ENCODE measurements at regions not wholly inside any gene's neighbourhood (a gene's known extent, or its start where the extent isn't known, plus 50 kb on each side); places are given as distances from the start of the nearest gene placed in this dataset.

GRCh38 chr11:81892770-81893635, 840.7 kb downstream of the FAM181B start:
- no peak for DNase-seq (ENCODE audit: low read depth in 3 of 3)

GRCh38 chr11:81888391-81888790, 845.3 kb downstream of the FAM181B start:
- DNase-seq (ENCODE audit: low read depth in 3 of 3): no peak

GRCh38 chr11:81887671-81888070, 846.0 kb downstream of the FAM181B start:
- DNase-seq (ENCODE audit: low read depth in 3 of 3): no peak

- DNase-seq (ENCODE audit: low read depth in 3 of 3): no peak
Observed at GRCh38 chr11:81886406-81887075, 847.1 kb downstream of the FAM181B start.

- no peak for DNase-seq (ENCODE audit: low read depth in 3 of 3)
Observed at GRCh38 chr11:81874635-81875034, 859.0 kb downstream of the FAM181B start.

- DNase-seq (ENCODE audit: low read depth in 3 of 3): no peak
Observed at GRCh38 chr11:81870815-81871214, 862.8 kb downstream of the FAM181B start.

- no peak for DNase-seq (ENCODE audit: low read depth in 3 of 3)
Observed at GRCh38 chr11:81870066-81870412, 863.6 kb downstream of the FAM181B start.

- DNase-seq (ENCODE audit: low read depth in 3 of 3): peak; percentile 57 to 73 (median 72)
Observed at GRCh38 chr11:81869351-81870065, 864.2 kb downstream of the FAM181B start.

GRCh38 chr11:81866896-81867295, 866.8 kb downstream of the FAM181B start:
- no peak for DNase-seq (ENCODE audit: low read depth in 3 of 3)

GRCh38 chr11:81857386-81857785, 876.3 kb downstream of the FAM181B start:
- no peak for DNase-seq (ENCODE audit: low read depth in 3 of 3)

GRCh38 chr11:81853791-81854190, 879.9 kb downstream of the FAM181B start:
- DNase-seq (ENCODE audit: low read depth in 3 of 3): no peak

GRCh38 chr11:81852896-81853295, 880.8 kb downstream of the FAM181B start:
- no peak for DNase-seq (ENCODE audit: low read depth in 3 of 3)

- no peak for DNase-seq (ENCODE audit: low read depth in 3 of 3)
Observed at GRCh38 chr11:81840380-81840779, 893.3 kb downstream of the FAM181B start.

- DNase-seq (ENCODE audit: low read depth in 3 of 3): no peak
Observed at GRCh38 chr11:81839976-81840375, 893.7 kb downstream of the FAM181B start.

- no peak for DNase-seq (ENCODE audit: low read depth in 3 of 3)
Observed at GRCh38 chr11:81839016-81839415, 894.6 kb downstream of the FAM181B start.

- no peak for DNase-seq (ENCODE audit: low read depth in 3 of 3)
Observed at GRCh38 chr11:81829976-81830375, 903.7 kb downstream of the FAM181B start.

- no peak for DNase-seq (ENCODE audit: low read depth in 3 of 3)
Observed at GRCh38 chr11:81825346-81825745, 908.3 kb downstream of the FAM181B start.

GRCh38 chr11:81819462-81819861, 914.2 kb downstream of the FAM181B start:
- DNase-seq (ENCODE audit: low read depth in 3 of 3): no peak

- DNase-seq (ENCODE audit: low read depth in 3 of 3): no peak
Observed at GRCh38 chr11:81804858-81805257, 928.8 kb downstream of the FAM181B start.

- DNase-seq (ENCODE audit: low read depth in 3 of 3): no peak
Observed at GRCh38 chr11:81802591-81802990, 931.1 kb downstream of the FAM181B start.

- DNase-seq (ENCODE audit: low read depth in 3 of 3): no peak
Observed at GRCh38 chr11:81792416-81792815, 941.2 kb downstream of the FAM181B start.

- no peak for DNase-seq (ENCODE audit: low read depth in 3 of 3)
Observed at GRCh38 chr11:81787584-81788049, 946.0 kb downstream of the FAM181B start.

All from stimulated activated CD4-positive, alpha-beta T cell treated with anti-CD3 and anti-CD28 coated beads, TNF-alpha, amount 100 ng/mL, for 24 hours (primary cell).